ENCODE measurements at regions not wholly inside any gene's neighbourhood (a gene's known extent, or its start where the extent isn't known, plus 50 kb on each side); places are given as distances from the start of the nearest gene placed in this dataset.
"Not testable (repeated sequence)": the region's sequence is repeated elsewhere in the genome, so short reads cannot be mapped to it uniquely, and the experiment has no call there.

DNA sequence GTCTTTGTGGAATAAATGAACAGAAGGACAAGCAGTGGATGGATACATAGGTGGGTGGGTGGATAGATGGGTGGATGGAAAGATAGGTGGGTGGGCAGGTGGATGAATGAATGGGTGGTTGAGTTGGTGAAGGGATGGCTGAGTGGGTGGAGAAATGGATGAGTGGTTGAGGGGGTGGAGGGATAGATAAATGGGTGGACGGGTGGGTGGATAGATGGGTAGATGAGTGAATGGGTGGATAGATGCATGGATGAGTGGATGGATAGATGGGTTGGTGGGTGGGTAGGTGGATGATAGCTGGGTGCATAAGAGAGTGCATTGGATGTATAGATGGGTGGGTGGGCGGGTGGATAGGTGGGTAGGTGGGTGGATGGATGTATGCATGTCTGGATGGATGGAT is 63.5 kb downstream of the UNC93B1 start:
- DNase-seq (ENCODE audit: low read depth in 2 of 2), result not testable (repeated sequence)

DNA sequence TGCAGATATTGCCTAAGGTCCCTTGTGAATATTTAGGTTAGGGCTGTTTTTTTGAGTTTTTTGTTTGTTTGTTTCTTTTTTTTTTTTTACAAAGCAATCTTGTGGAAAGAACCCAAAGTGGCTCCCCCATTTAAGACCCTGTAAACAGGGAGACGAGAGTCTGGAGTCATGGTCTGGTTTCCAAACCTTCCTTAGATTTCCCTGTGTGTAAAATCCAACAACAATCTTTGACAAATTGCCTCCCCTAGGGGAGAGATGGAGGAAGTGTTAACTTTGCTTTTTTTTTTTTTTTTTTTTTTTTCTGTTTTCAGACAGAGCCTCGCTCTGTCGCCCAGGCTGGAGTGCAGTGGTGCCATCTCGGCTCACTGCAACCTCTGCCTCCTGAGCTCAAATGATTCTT is 64.9 kb downstream of the UNC93B1 start:
- DNase-seq (ENCODE audit: low read depth in 2 of 2), result not testable (repeated sequence)

- DNase-seq (ENCODE audit: low read depth in 2 of 2), result not testable (repeated sequence)
Measured at GRCh38 chr11:67938371-67938770, 65.5 kb downstream of the UNC93B1 start.

DNA sequence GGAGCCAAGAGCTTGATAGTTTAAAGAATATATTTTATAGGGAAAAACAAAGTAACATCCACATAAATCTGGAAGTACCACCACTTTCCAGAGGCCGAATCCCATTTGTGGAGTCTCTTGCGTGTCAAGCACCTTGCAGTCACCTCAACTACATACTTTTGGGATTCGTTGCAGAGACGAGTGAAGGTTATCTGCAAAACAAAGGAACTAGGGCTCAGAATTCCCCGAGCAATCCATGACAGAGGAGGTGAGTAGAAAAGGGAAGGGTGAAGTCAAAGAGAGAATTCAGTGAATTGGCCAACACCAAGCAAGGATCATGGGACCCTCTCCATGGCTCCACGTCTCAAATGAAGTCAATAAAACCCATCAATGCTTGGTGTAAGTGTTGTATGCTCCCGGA is 80.3 kb downstream of the UNC93B1 start:
- not testable (repeated sequence) for DNase-seq (ENCODE audit: low read depth in 2 of 2)

DNA sequence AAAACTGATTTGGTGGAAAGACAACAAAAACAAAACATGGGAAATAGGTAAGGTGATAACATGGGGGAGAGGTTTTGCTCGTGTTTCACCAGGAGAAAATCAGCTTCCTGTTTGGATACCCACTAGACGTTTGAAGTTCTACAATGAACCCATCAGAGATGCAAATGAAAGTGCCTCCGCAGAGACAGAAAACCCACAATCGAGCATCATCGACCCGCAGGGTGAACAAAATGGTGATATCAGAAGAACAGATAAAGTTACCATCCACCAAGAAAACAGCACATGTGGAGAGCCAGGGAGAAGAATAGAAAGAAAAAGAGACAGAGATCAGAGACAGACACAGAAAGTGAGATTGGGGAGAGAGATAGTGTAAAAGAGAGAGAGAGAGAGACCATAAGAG is 83.4 kb downstream of the UNC93B1 start:
- DNase-seq (ENCODE audit: low read depth in 2 of 2), result not testable (repeated sequence)

DNA sequence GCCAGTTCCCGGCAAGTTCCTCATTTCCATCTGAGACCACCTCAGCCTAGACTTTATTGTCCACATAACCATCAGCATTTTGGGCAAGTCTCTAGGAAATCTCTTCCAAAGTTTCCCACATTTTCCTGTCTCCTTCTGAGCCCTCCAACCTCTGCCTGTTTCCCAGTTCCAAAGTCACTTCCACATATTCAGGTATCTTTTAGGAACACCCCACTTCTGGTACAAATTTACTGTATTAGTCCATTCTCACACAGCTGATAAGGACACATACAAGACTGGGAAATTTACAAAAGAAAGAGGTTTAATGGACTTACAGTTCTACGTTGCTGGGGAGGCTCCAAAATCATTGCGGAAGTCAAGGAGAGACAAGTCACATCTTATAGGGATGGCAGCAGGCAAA is 91.7 kb downstream of the UNC93B1 start:
- DNase-seq (ENCODE audit: low read depth in 2 of 2), result not testable (repeated sequence)

DNA sequence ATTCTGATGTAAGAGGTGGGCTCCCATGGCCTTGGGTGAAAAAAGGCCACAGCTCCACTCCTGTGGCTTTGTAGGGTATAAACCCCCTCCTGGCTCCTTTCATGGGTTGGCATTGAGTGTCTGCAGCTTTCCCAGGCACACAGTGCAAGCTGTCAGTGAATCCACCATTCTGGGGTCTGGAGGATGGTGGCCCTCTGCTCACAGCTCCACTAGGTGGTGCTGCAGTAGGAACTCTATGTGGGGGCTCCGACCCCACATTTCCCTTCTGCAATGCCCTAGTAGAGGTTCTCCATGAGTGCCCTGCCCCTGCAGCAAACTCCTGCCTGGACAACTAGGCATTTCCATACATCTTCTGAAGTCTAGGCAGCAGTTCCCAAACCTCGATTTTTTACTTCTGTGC is 92.7 kb downstream of the UNC93B1 start:
- DNase-seq (ENCODE audit: low read depth in 2 of 2), result not testable (repeated sequence)

DNA sequence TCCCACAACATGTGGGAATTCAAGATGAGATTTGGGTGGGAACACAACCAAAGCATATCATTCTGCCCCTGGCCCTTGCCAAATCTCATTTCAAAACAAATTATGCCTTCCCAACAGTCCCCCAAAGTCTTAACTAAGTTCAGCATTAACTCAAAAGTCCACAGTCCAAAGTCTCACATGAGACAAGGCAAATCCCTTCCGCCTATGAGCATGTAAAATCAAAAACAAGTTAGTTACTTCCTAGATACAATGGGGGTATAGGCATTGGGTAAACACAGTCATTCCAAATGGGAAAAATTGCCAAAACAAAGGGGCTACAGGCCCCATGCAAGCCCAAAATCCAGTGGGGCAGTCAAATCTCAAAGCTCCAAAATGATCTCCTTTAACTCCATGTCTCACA is 93.1 kb downstream of the UNC93B1 start:
- DNase-seq (ENCODE audit: low read depth in 2 of 2), result not testable (repeated sequence)

- DNase-seq (ENCODE audit: low read depth in 2 of 2), result not testable (repeated sequence)
Measured at GRCh38 chr11:67906969-67907368, 96.9 kb downstream of the UNC93B1 start.

DNA sequence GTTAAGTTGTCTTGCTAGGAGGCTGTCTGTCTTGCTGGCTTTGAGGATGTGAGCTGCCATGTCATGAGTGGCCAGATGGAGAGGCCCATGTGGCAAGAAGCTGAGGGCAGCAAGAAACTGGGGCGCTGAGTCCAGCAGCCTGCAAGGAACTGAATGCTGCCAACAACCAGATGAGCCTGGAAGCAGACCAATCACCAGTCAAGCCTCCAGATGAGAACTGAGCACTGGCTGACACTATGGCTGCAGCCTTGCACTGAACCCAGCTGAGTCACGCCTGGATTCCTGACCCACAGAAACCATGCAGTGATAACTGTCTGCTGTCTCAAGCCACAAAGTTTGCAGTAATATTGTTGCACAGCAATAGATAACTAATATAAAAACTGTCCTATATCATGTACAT is 104.4 kb downstream of the UNC93B1 start:
- not testable (repeated sequence) for DNase-seq (ENCODE audit: low read depth in 2 of 2)

DNA sequence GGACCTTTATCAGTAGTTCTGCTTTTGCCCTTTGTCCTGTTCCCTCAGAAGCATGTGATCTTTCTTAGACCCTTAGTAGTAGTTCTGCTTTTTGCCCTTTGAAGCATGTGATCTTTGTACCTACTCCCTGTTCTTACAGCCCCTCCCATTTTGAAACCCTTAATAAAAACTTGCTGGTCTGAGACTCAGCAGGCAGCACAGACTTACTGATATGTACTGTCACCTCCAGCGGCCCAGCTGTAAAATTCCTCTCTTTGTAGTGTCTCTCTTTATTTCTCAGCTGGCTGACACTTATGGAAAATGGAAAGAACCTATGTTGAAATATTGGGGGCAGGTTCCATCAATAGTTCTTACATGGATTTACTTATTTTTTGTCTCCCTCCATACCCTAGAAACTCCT is 110.4 kb downstream of the UNC93B1 start:
- not testable (repeated sequence) for DNase-seq (ENCODE audit: low read depth in 2 of 2)

GRCh38 chr11:67889646-67890045 is 114.3 kb downstream of the UNC93B1 start:
- DNase-seq (ENCODE audit: low read depth in 2 of 2), result not testable (repeated sequence)

DNA sequence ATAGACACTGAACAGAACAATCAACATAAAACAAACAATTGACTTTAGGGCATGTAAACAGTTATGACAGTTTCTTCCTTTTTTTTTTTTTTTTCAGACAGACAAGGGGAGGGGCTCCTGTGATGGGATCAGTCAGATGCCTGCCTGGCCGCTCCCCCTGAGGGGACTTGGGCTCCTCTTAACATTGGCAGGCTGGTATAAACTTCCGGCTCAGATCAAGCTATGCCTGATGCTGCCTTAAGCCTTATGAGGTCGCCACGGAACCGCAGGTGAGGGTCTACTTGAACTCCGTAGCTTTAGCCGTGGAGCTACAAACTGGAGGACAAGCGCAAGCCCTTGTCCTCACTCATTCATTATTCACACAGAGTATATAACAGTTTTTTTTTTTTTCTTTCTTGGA is 115.8 kb downstream of the UNC93B1 start:
- DNase-seq (ENCODE audit: low read depth in 2 of 2), result not testable (repeated sequence)

DNA sequence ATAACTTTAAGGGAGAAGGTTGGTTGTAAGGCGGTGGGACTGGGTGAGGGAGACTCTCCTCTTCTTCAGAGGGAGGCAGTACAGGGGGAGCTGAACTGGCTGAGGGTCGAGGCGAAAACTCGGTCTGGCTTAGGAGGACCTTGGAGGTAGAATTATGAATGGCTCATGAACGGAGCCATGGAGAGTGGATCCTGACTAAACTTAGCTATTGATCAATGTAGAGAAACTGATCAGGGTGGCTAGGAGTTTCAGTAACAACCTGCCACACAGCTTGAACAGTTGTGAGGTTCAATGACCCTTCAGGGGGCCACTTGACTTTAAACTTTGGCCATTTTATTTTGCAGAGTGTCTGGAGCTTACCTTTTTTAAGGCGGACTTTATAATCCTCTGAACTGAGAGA is 117.2 kb downstream of the UNC93B1 start:
- not testable (repeated sequence) for DNase-seq (ENCODE audit: low read depth in 2 of 2)

DNA sequence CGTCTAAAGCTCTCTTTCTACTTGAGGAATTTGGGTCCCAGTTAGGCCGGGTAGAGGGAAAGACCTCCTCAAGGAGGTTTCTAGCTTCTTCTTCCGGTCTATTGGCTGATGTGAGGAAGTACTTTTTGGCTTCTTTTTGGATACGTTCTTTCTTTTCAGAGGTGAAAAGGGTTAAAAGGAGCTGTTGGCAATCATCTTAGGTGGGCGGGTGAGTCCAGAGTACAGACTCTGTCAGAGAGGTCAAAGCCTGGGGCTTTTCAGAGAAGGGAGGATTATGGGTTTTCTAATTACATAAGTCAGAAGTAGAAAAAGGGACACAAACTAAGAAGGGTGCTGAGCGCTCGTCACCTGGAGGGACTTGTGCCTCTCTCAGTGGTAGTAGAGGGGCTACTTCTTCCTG is 117.7 kb downstream of the UNC93B1 start:
- not testable (repeated sequence) for DNase-seq (ENCODE audit: low read depth in 2 of 2)

DNA sequence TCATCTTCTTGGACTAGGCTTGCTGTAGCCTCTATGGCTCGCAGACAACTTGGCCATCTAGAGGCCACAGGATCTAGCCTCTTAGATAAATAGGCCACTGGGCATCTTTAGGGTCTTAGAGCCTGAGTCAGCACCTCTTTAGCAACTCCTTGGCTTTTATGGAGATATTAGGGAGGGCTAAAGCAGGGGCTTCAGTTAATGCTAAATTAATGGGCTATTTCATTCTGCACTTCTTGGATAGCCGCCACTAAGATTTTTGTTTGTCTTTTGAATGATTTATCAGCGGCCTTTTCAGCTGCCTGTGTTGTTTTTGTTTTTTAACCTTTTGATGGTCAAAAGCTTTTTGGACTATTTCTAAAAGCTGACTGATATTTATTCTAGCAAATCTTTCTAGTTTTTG is 118.3 kb downstream of the UNC93B1 start:
- DNase-seq (ENCODE audit: low read depth in 2 of 2), result not testable (repeated sequence)

DNA sequence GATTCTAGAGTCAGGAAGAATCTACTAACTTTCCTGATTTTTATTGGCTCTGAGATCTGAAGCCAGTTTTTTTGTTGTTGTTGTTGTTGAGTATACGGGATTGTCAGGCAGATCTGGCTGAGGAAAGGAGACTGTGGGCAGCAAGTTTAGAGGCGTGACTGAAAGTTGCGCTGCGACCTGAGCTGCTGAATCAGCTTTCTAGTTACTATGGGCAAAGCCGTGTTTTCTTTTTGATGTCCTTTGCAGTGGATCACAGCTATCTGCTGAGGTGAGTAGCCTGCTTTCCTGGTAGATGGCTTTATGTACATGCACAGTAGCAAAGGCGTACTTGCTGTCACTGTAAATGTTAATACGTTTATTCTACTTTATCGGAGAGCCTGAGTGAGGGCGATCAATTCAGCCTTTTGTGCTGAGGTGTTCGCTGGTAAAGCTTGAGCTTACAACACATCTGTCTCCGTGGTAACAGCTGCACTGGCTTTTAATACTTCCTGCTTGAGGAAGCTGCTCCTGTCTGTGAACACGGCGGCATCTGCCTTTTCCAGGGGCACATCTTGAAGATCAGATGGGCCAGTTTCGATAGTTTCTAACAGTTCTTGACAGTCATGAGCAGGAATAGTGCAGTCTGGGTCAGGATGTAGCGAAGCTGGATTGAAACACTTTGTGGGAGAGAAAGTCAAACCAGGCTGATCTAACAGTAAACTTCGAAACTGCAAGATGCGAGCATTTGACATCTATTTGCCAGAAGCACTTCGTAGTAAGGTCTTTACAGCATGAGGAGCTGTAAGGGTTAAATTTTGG is 118.9 kb downstream of the UNC93B1 start:
- not testable (repeated sequence) for DNase-seq (ENCODE audit: low read depth in 2 of 2)

- not testable (repeated sequence) for DNase-seq (ENCODE audit: low read depth in 2 of 2)
Measured at GRCh38 chr11:67884073-67884757, 119.7 kb downstream of the UNC93B1 start.

- not testable (repeated sequence) for DNase-seq (ENCODE audit: low read depth in 2 of 2)
Measured at GRCh38 chr11:67882304-67882703, 121.6 kb downstream of the UNC93B1 start.

- not testable (repeated sequence) for DNase-seq (ENCODE audit: low read depth in 2 of 2)
Measured at GRCh38 chr11:67881836-67882235, 122.1 kb downstream of the UNC93B1 start.

DNA sequence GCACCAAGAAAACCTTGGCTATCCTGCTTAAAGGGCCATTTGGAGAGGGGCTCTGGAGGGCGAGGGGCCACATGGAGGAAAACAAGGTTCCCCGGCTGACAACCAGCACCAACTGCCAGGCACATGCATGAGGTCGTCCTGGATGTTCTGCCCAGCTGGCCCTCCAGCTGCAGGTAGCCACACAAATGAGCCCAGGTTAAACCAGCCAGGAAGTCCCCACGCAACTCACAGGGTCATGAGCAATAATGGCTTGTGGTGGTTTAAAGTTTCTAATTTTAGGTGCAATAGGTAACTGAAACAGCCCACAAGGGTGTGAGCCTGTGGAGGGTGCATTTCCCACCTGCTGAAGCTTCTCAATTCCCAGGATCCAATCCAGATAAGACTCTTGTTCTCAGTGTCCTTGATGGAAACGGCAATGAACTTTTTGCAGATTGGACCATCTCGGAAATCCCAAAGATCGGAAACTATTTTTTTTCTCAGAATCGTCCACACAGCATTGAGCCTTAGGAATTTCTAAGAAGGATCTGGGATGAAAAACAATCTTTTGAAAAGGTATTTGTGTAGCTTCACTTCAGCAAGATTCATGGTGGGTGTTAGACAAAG is 123.2 kb downstream of the UNC93B1 start:
- not testable (repeated sequence) for DNase-seq (ENCODE audit: low read depth in 2 of 2)

- DNase-seq (ENCODE audit: low read depth in 2 of 2), result not testable (repeated sequence)
Measured at GRCh38 chr11:67878666-67879065, 125.2 kb downstream of the UNC93B1 start.

GRCh38 chr11:67877316-67877715 is 126.6 kb downstream of the UNC93B1 start:
- DNase-seq (ENCODE audit: low read depth in 2 of 2), result not testable (repeated sequence)
